Natural killer cell (primary cell): ENCODE measurements at regions not wholly inside any gene's neighbourhood (a gene's known extent, or its start where the extent isn't known, plus 50 kb on each side); places are given as distances from the start of the nearest gene placed in this dataset.

Experiments used
- ATAC-seq, 3 donors: fragments of 150-1000 bp in 2 of 3; fragments of 200-7000 bp in 1 of 3; cut with Tn5 transposase; 1 replicate in 1 of 3; 2 replicates in 2 of 3; pipeline ENCODE4 v1.10.0; 2021; ENCODE audit warnings: mild to moderate bottlenecking in 2 of 3, moderate library complexity in 2 of 3
- DNase-seq, 2 donors: peaks; one replicate each; pipeline versions ENCODE4 v3.0.0 to v3.0.0-alpha.2; 2013 to 2021; ENCODE audit warnings: mixed read lengths in 1 of 2
- H3K27ac ChIP-seq: one replicate; pipeline ENCODE4 v1.5.1; 2013; ENCODE audit warnings: mild to moderate bottlenecking, low read length
- H3K27me3 ChIP-seq: one replicate; pipeline ENCODE4 v1.6.1; 2013; ENCODE audit warnings: low read length; ENCODE audit not compliant: control insufficient read depth, insufficient read depth
- H3K36me3 ChIP-seq: one replicate; pipeline ENCODE4 v1.6.1; 2013; ENCODE audit warnings: low read length; ENCODE audit not compliant: control insufficient read depth, insufficient read depth
- H3K4me1 ChIP-seq: one replicate; pipeline ENCODE4 v1.6.1; 2013; ENCODE audit warnings: low read length; ENCODE audit not compliant: control insufficient read depth, insufficient read depth
- H3K4me3 ChIP-seq: one replicate; pipeline ENCODE4 v1.5.1; 2013; ENCODE audit warnings: low read length
- H3K9me3 ChIP-seq: one replicate; pipeline ENCODE4 v1.6.1; 2013; ENCODE audit warnings: low read length; ENCODE audit not compliant: control insufficient read depth, insufficient read depth
- H3K27ac Mint-ChIP-seq, 2 donors: one replicate each; pipeline ENCODE4 v1.8.0; 2022; ENCODE audit warnings: mild to moderate bottlenecking in 2 of 2, mixed read lengths in 2 of 2, moderate library complexity in 1 of 2
- H3K27me3 Mint-ChIP-seq, 2 donors: one replicate each; pipeline ENCODE4 v1.8.0; 2022; ENCODE audit warnings: low read depth in 2 of 2, mixed read lengths in 2 of 2
- H3K36me3 Mint-ChIP-seq: one replicate; pipeline ENCODE4 v1.8.0; 2022; ENCODE audit warnings: mixed read lengths
- H3K4me1 Mint-ChIP-seq, 2 donors: one replicate each; pipeline ENCODE4 v1.8.0; 2022; ENCODE audit warnings: mixed read lengths in 2 of 2
- H3K4me3 Mint-ChIP-seq: one replicate; pipeline ENCODE4 v1.8.0; 2022; ENCODE audit warnings: mild to moderate bottlenecking, moderate library complexity, mixed read lengths
- H3K9me3 Mint-ChIP-seq, 2 donors: one replicate each; pipeline ENCODE4 v1.8.0; 2022; ENCODE audit warnings: mixed read lengths in 2 of 2
- CTCF ChIP-seq: fragments of 200-600 bp; IDR thresholded peaks from one replicate; pipeline ENCODE4 v1.8.0; 2022; ENCODE audit warnings: antibody characterized with exemption
- WGBS: methylation state at CpG from one replicate; pipeline ENCODE4 v1.1.7; 2013; ENCODE audit warnings: missing lambda C conversion rate; ENCODE audit not compliant: insufficient coverage; 5-methylcytosine and 5-hydroxymethylcytosine counted together
- intact Hi-C: fragments of 100-400 bp; cut with micrococcal nuclease; formaldehyde crosslinking; loops from one replicate; pipeline ENCODE4 v1.14.2; 2022

GRCh38 chr12:115667116-115667515 is 610.4 kb downstream of the MED13L start:
- H3K27ac Mint-ChIP-seq: no peak overlapping the region
- intact Hi-C loops: no loop called here
- H3K27ac ChIP-seq: no peak overlapping the region
- TF ChIP-seq CTCF: no peak
- no peak overlapping the region for H3K4me3 ChIP-seq
- DNase-seq: no peak
- no peaks in the 10 kb centered on the region for H3K27me3 ChIP-seq
- peaks cover 0 to under 1% of the 10 kb centered on the region in 2 donors for H3K27me3 Mint-ChIP-seq
- H3K36me3 Mint-ChIP-seq: no peaks in the 10 kb centered on the region
- H3K4me1 ChIP-seq: no peaks in the 10 kb centered on the region
- 86% methylated on average over 1 of the region's 1 CpG for WGBS
- no peaks in the 10 kb centered on the region for H3K36me3 ChIP-seq
- no peak overlapping the region for H3K4me3 Mint-ChIP-seq
- no peak for ATAC-seq
- H3K4me1 Mint-ChIP-seq: no peaks in the 10 kb centered on the region
- H3K9me3 ChIP-seq: no peaks in the 10 kb centered on the region
- peaks cover 3 to 4% of the 10 kb centered on the region in 2 donors for H3K9me3 Mint-ChIP-seq

GRCh38 chr12:115666168-115666567 is 611.3 kb downstream of the MED13L start:
- intact Hi-C loops: no loop called here
- Mint-ChIP-seq H3K27ac (no peak overlapping the region), H3K36me3 (no peaks in the 10 kb centered on the region), H3K9me3 (peaks cover 3 to 5% of the 10 kb centered on the region in 2 donors), H3K4me3 (no peak overlapping the region), H3K4me1 (no peaks in the 10 kb centered on the region), H3K27me3 (peaks cover 2 to 3% of the 10 kb centered on the region in 2 donors)
- no peaks in the 10 kb centered on the region for H3K36me3 ChIP-seq
- H3K27me3 ChIP-seq: no peaks in the 10 kb centered on the region
- no peaks in the 10 kb centered on the region for H3K9me3 ChIP-seq
- no peaks in the 10 kb centered on the region for H3K4me1 ChIP-seq
- ATAC-seq (no peak), DNase-seq (no peak)
- H3K4me3 ChIP-seq: no peak overlapping the region
- H3K27ac ChIP-seq: no peak overlapping the region
- TF ChIP-seq CTCF: no peak

GRCh38 chr12:115661112-115661511 is 616.4 kb downstream of the MED13L start:
- ATAC-seq: no peak
- no peak for TF ChIP-seq CTCF
- Mint-ChIP-seq H3K27ac (no peak overlapping the region), H3K9me3 (peaks cover 5 to 9% of the 10 kb centered on the region in 2 donors), H3K4me1 (no peaks in the 10 kb centered on the region), H3K36me3 (no peaks in the 10 kb centered on the region), H3K4me3 (no peak overlapping the region), H3K27me3 (peaks cover 10 to 21% of the 10 kb centered on the region in 2 donors)
- no peaks in the 10 kb centered on the region for H3K4me1 ChIP-seq
- 92% methylated on average over 1 of the region's 2 CpGs for WGBS
- H3K27ac ChIP-seq: no peak overlapping the region
- intact Hi-C loops: no loop called here
- H3K27me3 ChIP-seq: no peaks in the 10 kb centered on the region
- no peak overlapping the region for H3K4me3 ChIP-seq
- H3K36me3 ChIP-seq: no peaks in the 10 kb centered on the region
- no peaks in the 10 kb centered on the region for H3K9me3 ChIP-seq
- DNase-seq: no peak

GRCh38 chr12:115660211-115660805 is 617.2 kb downstream of the MED13L start:
- Histone ChIP-seq H3K4me1 (no peaks in the 10 kb centered on the region), H3K27me3 (no peaks in the 10 kb centered on the region), H3K36me3 (no peaks in the 10 kb centered on the region), H3K27ac (no peak overlapping the region), H3K4me3 (no peak overlapping the region), H3K9me3 (no peaks in the 10 kb centered on the region)
- no peak for DNase-seq
- Mint-ChIP-seq H3K27me3 (peaks cover 10 to 21% of the 10 kb centered on the region in 2 donors), H3K9me3 (peaks cover 5 to 9% of the 10 kb centered on the region in 2 donors), H3K27ac (no peak overlapping the region), H3K4me1 (no peaks in the 10 kb centered on the region), H3K36me3 (no peaks in the 10 kb centered on the region), H3K4me3 (no peak overlapping the region)
- intact Hi-C loops: no loop called here
- no peak for TF ChIP-seq CTCF
- 23% methylated on average over 9 of the region's 10 CpGs for WGBS
- no peak for ATAC-seq
